Tibial nerve (tissue), 4 donors: ENCODE measurements at regions not wholly inside any gene's neighbourhood (a gene's known extent, or its start where the extent isn't known, plus 50 kb on each side); places are given as distances from the start of the nearest gene placed in this dataset.
"Not testable (repeated sequence)": the region's sequence is repeated elsewhere in the genome, so short reads cannot be mapped to it uniquely, and the experiment has no call there.

Experiments used
- DNase-seq, 2 donors: peaks; one replicate each; pipeline ENCODE4 v3.0.0-alpha.2; 2019; ENCODE audit warnings: low spot score in 2 of 2
- H3K27ac ChIP-seq, 4 donors: fragments of 200-600 bp; sonication (generic) in 3 of 4; one replicate each; pipeline ENCODE4 v1.5.1; 2017 to 2019; ENCODE audit warnings: mild to moderate bottlenecking in 1 of 4
- H3K27me3 ChIP-seq, 2 donors: fragments of 200-600 bp; sonication (generic) in 1 of 2; one replicate each; pipeline versions ENCODE4 v1.5.1 to v1.6.0; 2017 to 2019
- H3K36me3 ChIP-seq, 3 donors: fragments of 200-600 bp; sonication (generic); one replicate each; pipeline ENCODE4 v1.5.1; 2018 to 2019
- H3K4me1 ChIP-seq, 4 donors: fragments of 200-600 bp; sonication (generic) in 3 of 4; one replicate each; pipeline ENCODE4 v1.5.1; 2017 to 2019
- H3K4me3 ChIP-seq, 4 donors: fragments of 200-600 bp; sonication (generic) in 3 of 4; one replicate each; pipeline ENCODE4 v1.5.1; 2017 to 2019; ENCODE audit warnings: mild to moderate bottlenecking in 1 of 4, moderate library complexity in 1 of 4
- H3K9me3 ChIP-seq, 4 donors: fragments of 200-600 bp; sonication (generic) in 3 of 4; one replicate each; pipeline ENCODE4 v1.5.1; 2017 to 2019
- CTCF ChIP-seq, 5 experiments: fragments of 200-600 bp in 3 of 5; fragments of 450-650 bp in 2 of 5; sonication (generic) in 3 of 5; IDR thresholded peaks; one replicate each; pipeline ENCODE4 v1.5.1; 2016 to 2019; ENCODE audit warnings: antibody characterized with exemption in 5 of 5, mild to moderate bottlenecking in 3 of 5, moderate library complexity in 2 of 5
- EP300 ChIP-seq, 2 donors: sonication (generic); formaldehyde crosslinking; IDR thresholded peaks; one replicate each; pipeline ENCODE4 v1.6.1; 2017; ENCODE audit warnings: antibody characterized with exemption in 2 of 2, mild to moderate bottlenecking in 1 of 2
- POLR2A ChIP-seq, 2 donors: fragments of 450-650 bp; IDR thresholded peaks; one replicate each; pipeline ENCODE4 v1.6.1; 2017; ENCODE audit warnings: antibody characterized with exemption in 2 of 2, mild to moderate bottlenecking in 2 of 2, moderate library complexity in 2 of 2
- WGBS, 2 donors: methylation state at CpG; one replicate each; pipeline ENCODE4 v1.1.5; 2018; 5-methylcytosine and 5-hydroxymethylcytosine counted together

- no peak for TF ChIP-seq CTCF (IDR thresholded peaks at IDR 0.05)
- TF ChIP-seq POLR2A (IDR thresholded peaks at IDR 0.05) = no peak
- TF ChIP-seq EP300 (IDR thresholded peaks at IDR 0.05) = no peak
- no peak overlapping the region for H3K4me3 ChIP-seq
- 40 to 43% methylated on average over 1 of the region's 1 CpG for WGBS, 2 donors
Observed at GRCh38 chr6:82507112-82507511, 143.5 kb downstream of the TPBG start.

GRCh38 chr6:82511546-82511945 lies 147.9 kb downstream of the TPBG start:
- TF ChIP-seq EP300 (IDR thresholded peaks at IDR 0.05) (no peak), CTCF (IDR thresholded peaks at IDR 0.05) (no peak), POLR2A (IDR thresholded peaks at IDR 0.05) (no peak)
- 93 to 97% methylated on average over 2 of the region's 2 CpGs for WGBS, 2 donors
- H3K27me3 ChIP-seq = no peaks in the 10 kb centered on the region

More at GRCh38 chr6:82507112-82507511, 143.5 kb downstream of the TPBG start:
- no peaks in the 10 kb centered on the region for H3K36me3 ChIP-seq
- H3K4me1 ChIP-seq = no peaks in the 10 kb centered on the region
- DNase-seq = no peak
- H3K9me3 ChIP-seq = peaks cover 0 to 9% (median 0%) of the 10 kb centered on the region in 4 donors
- H3K27ac ChIP-seq = no peak overlapping the region
- no peaks in the 10 kb centered on the region for H3K27me3 ChIP-seq

DNA sequence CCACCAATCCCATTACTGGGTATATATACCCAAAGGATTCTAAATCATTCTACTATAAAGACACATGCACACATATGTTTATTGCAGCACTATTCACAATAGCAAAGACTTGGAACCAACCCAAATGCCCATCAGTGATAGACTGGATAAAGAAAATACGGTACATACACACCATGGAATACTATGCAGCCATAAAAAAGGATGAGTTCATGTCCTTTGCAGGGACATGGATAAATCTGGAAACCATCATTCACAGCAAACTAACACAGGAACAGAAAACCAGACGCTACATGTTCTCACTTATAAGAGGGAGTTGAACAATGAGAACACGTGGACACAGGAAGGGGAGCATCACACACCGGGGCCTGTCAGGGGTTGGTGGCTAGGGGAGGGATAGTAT lies 154.3 kb downstream of the TPBG start:
- H3K4me1 ChIP-seq, DNase-seq, H3K36me3 ChIP-seq, H3K27ac ChIP-seq, H3K4me3 ChIP-seq, H3K27me3 ChIP-seq: not testable (repeated sequence)
- peaks cover 0 to 35% (median 0%) of the 10 kb centered on the region in 4 donors for H3K9me3 ChIP-seq
- 91 to 94% methylated on average over 4 of the region's 4 CpGs for WGBS, 2 donors

More at GRCh38 chr6:82511546-82511945, 147.9 kb downstream of the TPBG start:
- Histone ChIP-seq H3K4me1 (no peaks in the 10 kb centered on the region), H3K27ac (no peak overlapping the region), H3K9me3 (peaks cover 0 to 25% (median 0%) of the 10 kb centered on the region in 4 donors), H3K36me3 (no peaks in the 10 kb centered on the region), H3K4me3 (no peak overlapping the region)
- no peak for DNase-seq

- DNase-seq = no peak
- no peak overlapping the region for H3K27ac ChIP-seq
- WGBS, 2 donors = 91 to 93% methylated on average over 1 of the region's 1 CpG
- TF ChIP-seq CTCF (IDR thresholded peaks at IDR 0.05) = no peak
- TF ChIP-seq POLR2A (IDR thresholded peaks at IDR 0.05) = no peak
- no peak for TF ChIP-seq EP300 (IDR thresholded peaks at IDR 0.05)
- H3K27me3 ChIP-seq = no peaks in the 10 kb centered on the region
- no peaks in the 10 kb centered on the region for H3K4me1 ChIP-seq
- peaks cover 0 to 18% (median 0%) of the 10 kb centered on the region in 4 donors for H3K9me3 ChIP-seq
- H3K36me3 ChIP-seq = no peaks in the 10 kb centered on the region
- H3K4me3 ChIP-seq = no peak overlapping the region
Observed at GRCh38 chr6:82521369-82521768, 157.8 kb downstream of the TPBG start.

GRCh38 chr6:82521861-82522260 lies 158.2 kb downstream of the TPBG start:
- DNase-seq = no peak
- Histone ChIP-seq H3K4me1 (no peaks in the 10 kb centered on the region), H3K36me3 (no peaks in the 10 kb centered on the region), H3K27me3 (no peaks in the 10 kb centered on the region), H3K27ac (no peak overlapping the region), H3K9me3 (peaks cover 0 to 13% (median 0%) of the 10 kb centered on the region in 4 donors), H3K4me3 (no peak overlapping the region)
- TF ChIP-seq CTCF (IDR thresholded peaks at IDR 0.05) (no peak), EP300 (IDR thresholded peaks at IDR 0.05) (no peak), POLR2A (IDR thresholded peaks at IDR 0.05) (no peak)
- 87 to 89% methylated on average over 2 of the region's 2 CpGs for WGBS, 2 donors

GRCh38 chr6:82524031-82524430 lies 160.4 kb downstream of the TPBG start:
- no peak for TF ChIP-seq CTCF (IDR thresholded peaks at IDR 0.05)
- no peak for TF ChIP-seq POLR2A (IDR thresholded peaks at IDR 0.05)
- no peak for TF ChIP-seq EP300 (IDR thresholded peaks at IDR 0.05)
- WGBS, 2 donors = 73 to 81% methylated on average over 8 of the region's 8 CpGs
- no peak overlapping the region for H3K4me3 ChIP-seq
- no peak overlapping the region for H3K27ac ChIP-seq
- no peak for DNase-seq
- no peaks in the 10 kb centered on the region for H3K9me3 ChIP-seq
- H3K27me3 ChIP-seq = no peaks in the 10 kb centered on the region
- H3K36me3 ChIP-seq = no peaks in the 10 kb centered on the region
- H3K4me1 ChIP-seq = no peaks in the 10 kb centered on the region
